ENCODE measurements at regions not wholly inside any gene's neighbourhood (a gene's known extent, or its start where the extent isn't known, plus 50 kb on each side); places are given as distances from the start of the nearest gene placed in this dataset.
"Not testable (repeated sequence)": the region's sequence is repeated elsewhere in the genome, so short reads cannot be mapped to it uniquely, and the experiment has no call there.

- intact Hi-C loops (cut with DNase I): no loop called here
- DNase-seq (ENCODE audit: low spot score): no peak
Observed at GRCh38 chr6:49300443-49300842, 162.6 kb downstream of the MMUT start.

- no peak for DNase-seq (ENCODE audit: low spot score)
- intact Hi-C loops (cut with DNase I): no loop called here
Observed at GRCh38 chr6:49299279-49299678, 163.8 kb downstream of the MMUT start.

GRCh38 chr6:49284180-49284579, 178.9 kb downstream of the MMUT start:
- no peak for DNase-seq (ENCODE audit: low spot score)
- intact Hi-C loops (cut with DNase I): no loop called here

- intact Hi-C loops (cut with DNase I): not testable (repeated sequence)
Observed at GRCh38 chr6:49274809-49275769, 188.0 kb downstream of the MMUT start.

GRCh38 chr6:49269190-49269589, 193.9 kb downstream of the MMUT start:
- DNase-seq (ENCODE audit: low spot score): no peak
- intact Hi-C loops (cut with DNase I): no loop called here

More at GRCh38 chr6:49274809-49275769, 188.0 kb downstream of the MMUT start:
- DNase-seq (ENCODE audit: low spot score): not testable (repeated sequence)

GRCh38 chr6:49264909-49265308, 198.1 kb downstream of the MMUT start:
- intact Hi-C loops (cut with DNase I): no loop called here
- no peak for DNase-seq (ENCODE audit: low spot score)

GRCh38 chr6:49264496-49264895, 198.6 kb downstream of the MMUT start:
- no peak for DNase-seq (ENCODE audit: low spot score)
- intact Hi-C loops (cut with DNase I): no loop called here

GRCh38 chr6:49257549-49257948, 205.5 kb downstream of the MMUT start:
- intact Hi-C loops (cut with DNase I): no loop called here
- DNase-seq (ENCODE audit: low spot score): no peak

- DNase-seq (ENCODE audit: low spot score): no peak
- intact Hi-C loops (cut with DNase I): no loop called here
Observed at GRCh38 chr6:49255335-49255734, 207.7 kb downstream of the MMUT start.

- intact Hi-C loops (cut with DNase I): no loop called here
- no peak for DNase-seq (ENCODE audit: low spot score)
Observed at GRCh38 chr6:49252901-49253300, 210.2 kb downstream of the MMUT start.

- no peak for DNase-seq (ENCODE audit: low spot score)
- intact Hi-C loops (cut with DNase I): no loop called here
Observed at GRCh38 chr6:49233483-49233882, 229.6 kb downstream of the MMUT start.

- DNase-seq (ENCODE audit: low spot score): no peak
- intact Hi-C loops (cut with DNase I): no loop called here
Observed at GRCh38 chr6:49225471-49225870, 237.6 kb downstream of the MMUT start.

- DNase-seq (ENCODE audit: low spot score): no peak
- intact Hi-C loops (cut with DNase I): no loop called here
Observed at GRCh38 chr6:49220293-49220692, 242.8 kb downstream of the MMUT start.

GRCh38 chr6:49205526-49205925, 257.5 kb downstream of the MMUT start:
- DNase-seq (ENCODE audit: low spot score): no peak
- intact Hi-C loops (cut with DNase I): no loop called here

- intact Hi-C loops (cut with DNase I): no loop called here
- no peak for DNase-seq (ENCODE audit: low spot score)
Observed at GRCh38 chr6:49202924-49203536, 260.0 kb downstream of the MMUT start.

GRCh38 chr6:49198015-49198414, 265.0 kb downstream of the MMUT start:
- intact Hi-C loops (cut with DNase I): no loop called here

GRCh38 chr6:49162379-49162778, 300.7 kb downstream of the MMUT start:
- DNase-seq (ENCODE audit: low spot score); intact Hi-C loops (cut with DNase I): not testable (repeated sequence)

More at GRCh38 chr6:49198015-49198414, 265.0 kb downstream of the MMUT start:
- no peak for DNase-seq (ENCODE audit: low spot score)

- DNase-seq (ENCODE audit: low spot score): no peak
- intact Hi-C loops (cut with DNase I): no loop called here
Observed at GRCh38 chr6:49155316-49155715, 307.7 kb downstream of the MMUT start.

- intact Hi-C loops (cut with DNase I): no loop called here
- DNase-seq (ENCODE audit: low spot score): no peak
Observed at GRCh38 chr6:49151957-49152356, 311.1 kb downstream of the MMUT start.

- DNase-seq (ENCODE audit: low spot score): no peak
- intact Hi-C loops (cut with DNase I): no loop called here
Observed at GRCh38 chr6:49151461-49151860, 311.6 kb downstream of the MMUT start.

- intact Hi-C loops (cut with DNase I): no loop called here
- DNase-seq (ENCODE audit: low spot score): no peak
Observed at GRCh38 chr6:49151033-49151432, 312.0 kb downstream of the MMUT start.
